HEK293 (cell line): ENCODE measurements at regions not wholly inside any gene's neighbourhood (a gene's known extent, or its start where the extent isn't known, plus 50 kb on each side); places are given as distances from the start of the nearest gene placed in this dataset.

Experiments used
- CTCF ChIA-PET: fragments of 350-600 bp; formaldehyde crosslinking; extraction: SDS; loops from one replicate; lab custom pipeline; 2021; ENCODE audit warnings: antibody characterized with exemption; lab: Yijun Ruan, JAX
- POLR2A ChIA-PET: fragments of 300-600 bp; formaldehyde crosslinking; extraction: SDS; loops from one replicate; lab custom pipeline; 2020; ENCODE audit warnings: antibody characterized with exemption, inconsistent platforms; lab: Yijun Ruan, JAX
- H3K27ac ChIP-seq: fragments of 200-500 bp; sonication (Bioruptor generic); 2 replicates; pipeline ENCODE4 v1.5.1; 2014; ENCODE audit warnings: low read depth, low read length, control low read depth, inconsistent platforms; ENCODE audit errors: extremely low read depth
- H3K36me3 ChIP-seq, 2 experiments: fragments of 200-500 bp in 1 of 2; sonication (Bioruptor generic) in 1 of 2; 1 replicate in 1 of 2; 2 replicates in 1 of 2; pipeline ENCODE4 v1.5.1; 2014 to 2017; ENCODE audit warnings: inconsistent platforms in 2 of 2, low read length in 2 of 2; ENCODE audit not compliant: control insufficient read depth in 2 of 2, insufficient read depth in 1 of 2
- H3K4me1 ChIP-seq: fragments of 200-500 bp; sonication (Bioruptor generic); 2 replicates; pipeline ENCODE4 v1.5.1; 2014; ENCODE audit warnings: mild to moderate bottlenecking, low read length, inconsistent platforms; ENCODE audit not compliant: control insufficient read depth, insufficient read depth
- H3K4me3 ChIP-seq: 2 replicates; pipeline ENCODE4 v1.5.1; 2011; ENCODE audit warnings: low read depth, mild to moderate bottlenecking, control low read depth, low read length, moderate library complexity
- H3K9me3 ChIP-seq: fragments of 200-500 bp; sonication (Bioruptor generic); 2 replicates; pipeline ENCODE4 v1.5.1; 2014; ENCODE audit warnings: low read depth, low read length, inconsistent platforms; ENCODE audit not compliant: control insufficient read depth, insufficient read depth
- IKZF3 ChIP-seq: fragments of 450-650 bp; IDR thresholded peaks from 2 replicates; pipeline ENCODE4 v1.5.0; 2018; ENCODE audit warnings: missing biosample characterization, mild to moderate bottlenecking, missing genetic modification characterization, moderate library complexity
- MYNN ChIP-seq: fragments of 450-650 bp; formaldehyde crosslinking; IDR thresholded peaks from 2 replicates; pipeline ENCODE4 v1.5.1; 2016; ENCODE audit warnings: missing biosample characterization, missing genetic modification characterization, borderline replicate concordance
- SCRT2 ChIP-seq: fragments of 450-650 bp; formaldehyde crosslinking; IDR thresholded peaks from 2 replicates; pipeline ENCODE4 v1.5.1; 2016; ENCODE audit warnings: missing biosample characterization, missing genetic modification characterization
- SP2 ChIP-seq: fragments of 450-650 bp; formaldehyde crosslinking; IDR thresholded peaks from 2 replicates; pipeline ENCODE4 v1.5.1; 2016; ENCODE audit warnings: missing biosample characterization, missing genetic modification characterization
- SP3 ChIP-seq: fragments of 450-650 bp; formaldehyde crosslinking; IDR thresholded peaks from 2 replicates; pipeline ENCODE4 v1.5.1; 2016; ENCODE audit warnings: missing biosample characterization, missing genetic modification characterization
- SP7 ChIP-seq: fragments of 450-650 bp; formaldehyde crosslinking; IDR thresholded peaks from 2 replicates; pipeline ENCODE4 v1.5.1; 2016; ENCODE audit warnings: missing biosample characterization, missing genetic modification characterization
- TCF7L2 ChIP-seq: IDR thresholded peaks from 2 replicates; pipeline ENCODE4 v1.6.1; 2011; ENCODE audit warnings: low read depth, mild to moderate bottlenecking, inconsistent platforms, low read length, moderate library complexity, borderline replicate concordance
- WT1 ChIP-seq: fragments of 450-650 bp; formaldehyde crosslinking; IDR thresholded peaks from 2 replicates; pipeline ENCODE4 v1.5.1; 2016; ENCODE audit warnings: missing biosample characterization, missing genetic modification characterization
- ZIC2 ChIP-seq: fragments of 450-650 bp; formaldehyde crosslinking; IDR thresholded peaks from 2 replicates; pipeline ENCODE4 v1.5.1; 2016; ENCODE audit warnings: missing biosample characterization, missing genetic modification characterization
- ZNF132 ChIP-seq: fragments of 450-650 bp; formaldehyde crosslinking; IDR thresholded peaks from 2 replicates; pipeline ENCODE4 v1.5.1; 2017; ENCODE audit warnings: missing biosample characterization, missing genetic modification characterization, borderline replicate concordance
- ZNF184 ChIP-seq: fragments of 450-650 bp; IDR thresholded peaks from 2 replicates; pipeline ENCODE4 v1.5.1; 2018; ENCODE audit warnings: missing biosample characterization, mild to moderate bottlenecking, missing genetic modification characterization
- ZNF221 ChIP-seq: fragments of 450-650 bp; formaldehyde crosslinking; IDR thresholded peaks from 2 replicates; pipeline ENCODE4 v1.5.1; 2017; ENCODE audit warnings: missing biosample characterization, missing genetic modification characterization, borderline replicate concordance
- ZNF23 ChIP-seq: fragments of 450-650 bp; formaldehyde crosslinking; IDR thresholded peaks from 2 replicates; pipeline ENCODE4 v1.5.1; 2016; ENCODE audit warnings: missing biosample characterization, missing genetic modification characterization, borderline replicate concordance
- ZNF311 ChIP-seq: fragments of 450-650 bp; formaldehyde crosslinking; IDR thresholded peaks from 2 replicates; pipeline ENCODE4 v1.5.1; 2017; ENCODE audit warnings: missing biosample characterization, missing genetic modification characterization, borderline replicate concordance
- ZNF324 ChIP-seq: fragments of 450-650 bp; formaldehyde crosslinking; IDR thresholded peaks from 2 replicates; pipeline ENCODE4 v1.5.1; 2016; ENCODE audit warnings: missing biosample characterization, missing genetic modification characterization
- ZNF354C ChIP-seq: fragments of 450-650 bp; formaldehyde crosslinking; IDR thresholded peaks from 2 replicates; pipeline ENCODE4 v1.5.1; 2016; ENCODE audit warnings: missing biosample characterization, missing genetic modification characterization, low read depth, borderline replicate concordance
- ZNF366 ChIP-seq: fragments of 450-650 bp; formaldehyde crosslinking; conservative IDR thresholded peaks from 2 replicates; pipeline ENCODE4 v1.5.1; 2016; ENCODE audit warnings: missing biosample characterization, missing genetic modification characterization
- ZNF37A ChIP-seq: fragments of 450-650 bp; IDR thresholded peaks from 2 replicates; pipeline ENCODE4 v1.5.1; 2018; ENCODE audit warnings: missing biosample characterization, missing genetic modification characterization
- ZNF501 ChIP-seq: fragments of 450-650 bp; formaldehyde crosslinking; IDR thresholded peaks from 2 replicates; pipeline ENCODE4 v1.5.1; 2016; ENCODE audit warnings: missing biosample characterization, missing genetic modification characterization
- ZNF558 ChIP-seq: fragments of 450-650 bp; formaldehyde crosslinking; IDR thresholded peaks from 2 replicates; pipeline ENCODE4 v1.5.1; 2016; ENCODE audit warnings: missing biosample characterization, missing genetic modification characterization
- ZNF621 ChIP-seq: fragments of 450-650 bp; formaldehyde crosslinking; IDR thresholded peaks from 2 replicates; pipeline ENCODE4 v1.5.1; 2017; ENCODE audit warnings: missing biosample characterization, missing genetic modification characterization
- ZNF623 ChIP-seq: fragments of 450-650 bp; formaldehyde crosslinking; IDR thresholded peaks from 2 replicates; pipeline ENCODE4 v1.5.1; 2016; ENCODE audit warnings: missing biosample characterization, missing genetic modification characterization
- ZNF670 ChIP-seq: fragments of 450-650 bp; formaldehyde crosslinking; IDR thresholded peaks from 2 replicates; pipeline ENCODE4 v1.5.1; 2016; ENCODE audit warnings: missing biosample characterization, missing genetic modification characterization, low read depth
- ZNF701 ChIP-seq: fragments of 450-650 bp; formaldehyde crosslinking; IDR thresholded peaks from 2 replicates; pipeline ENCODE4 v1.5.1; 2016; ENCODE audit warnings: missing biosample characterization, missing genetic modification characterization
- ZNF791 ChIP-seq: fragments of 450-650 bp; formaldehyde crosslinking; IDR thresholded peaks from 2 replicates; pipeline ENCODE4 v1.5.1; 2016; ENCODE audit warnings: missing biosample characterization, missing genetic modification characterization
- ZNF843 ChIP-seq: fragments of 450-650 bp; formaldehyde crosslinking; IDR thresholded peaks from 2 replicates; pipeline ENCODE4 v1.5.1; 2016; ENCODE audit warnings: missing biosample characterization, missing genetic modification characterization
- TF ChIP-seq, protein P1 (sequence below): fragments of 450-650 bp; formaldehyde crosslinking; IDR thresholded peaks from 2 replicates; pipeline ENCODE4 v1.5.1; 2016; ENCODE audit warnings: missing biosample characterization, missing genetic modification characterization
- TF ChIP-seq, protein P2 (sequence below): fragments of 450-650 bp; formaldehyde crosslinking; IDR thresholded peaks from 2 replicates; pipeline ENCODE4 v1.5.1; 2016; ENCODE audit warnings: missing biosample characterization, missing genetic modification characterization
- TF ChIP-seq, protein P3 (sequence below): fragments of 450-650 bp; formaldehyde crosslinking; IDR thresholded peaks from 2 replicates; pipeline ENCODE4; 2016; ENCODE audit warnings: missing biosample characterization, missing genetic modification characterization
- TF ChIP-seq, protein P4 (sequence below): fragments of 450-650 bp; IDR thresholded peaks from 2 replicates; pipeline ENCODE4 v1.5.1; 2018; ENCODE audit warnings: missing biosample characterization, mild to moderate bottlenecking, missing genetic modification characterization
- TF ChIP-seq, protein P5 (sequence below): fragments of 450-650 bp; formaldehyde crosslinking; IDR thresholded peaks from 2 replicates; pipeline ENCODE4 v1.5.1; 2016; ENCODE audit warnings: missing biosample characterization, missing genetic modification characterization

DNA sequence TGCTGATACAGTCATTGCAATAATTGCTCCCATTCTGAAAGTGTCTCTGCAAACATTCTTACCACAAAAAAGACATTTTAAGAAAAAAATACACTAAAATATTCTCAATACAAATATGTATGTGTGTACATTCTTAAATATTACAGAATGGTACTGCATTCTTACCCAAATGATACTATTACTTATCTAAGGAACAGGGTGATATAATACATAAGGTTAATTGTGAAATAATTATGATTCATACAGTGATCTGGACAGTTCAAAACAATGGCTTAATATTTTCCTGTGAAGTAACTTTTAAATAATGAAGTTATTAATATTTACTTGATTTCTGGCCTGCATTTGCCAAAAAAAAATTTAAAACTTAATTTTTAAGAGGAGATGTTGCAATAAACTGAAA lies 694.6 kb downstream of the TUSC7 start:
- no peak overlapping the region for H3K4me3 ChIP-seq
- no peaks in the 10 kb centered on the region for H3K36me3 ChIP-seq
- TF ChIP-seq ZIC2 (tag by site-specific recombination) (no peak), TCF7L2 (no peak), SP7 (tag by site-specific recombination) (no peak), ZNF670 (no peak), ZNF132 (tag by site-specific recombination) (no peak), ZNF558 (tag by site-specific recombination) (no peak), ZNF23 (no peak), ZNF221 (tag by site-specific recombination) (no peak), ZNF501 (no peak), SP2 (tag by site-specific recombination) (no peak), MYNN (tag by site-specific recombination) (no peak), ZNF623 (tag by site-specific recombination) (no peak), IKZF3 (no peak), ZNF621 (tag by site-specific recombination) (no peak), ZNF366 (tag by site-specific recombination) (no peak)
- TF ChIP-seq, protein P1, sequence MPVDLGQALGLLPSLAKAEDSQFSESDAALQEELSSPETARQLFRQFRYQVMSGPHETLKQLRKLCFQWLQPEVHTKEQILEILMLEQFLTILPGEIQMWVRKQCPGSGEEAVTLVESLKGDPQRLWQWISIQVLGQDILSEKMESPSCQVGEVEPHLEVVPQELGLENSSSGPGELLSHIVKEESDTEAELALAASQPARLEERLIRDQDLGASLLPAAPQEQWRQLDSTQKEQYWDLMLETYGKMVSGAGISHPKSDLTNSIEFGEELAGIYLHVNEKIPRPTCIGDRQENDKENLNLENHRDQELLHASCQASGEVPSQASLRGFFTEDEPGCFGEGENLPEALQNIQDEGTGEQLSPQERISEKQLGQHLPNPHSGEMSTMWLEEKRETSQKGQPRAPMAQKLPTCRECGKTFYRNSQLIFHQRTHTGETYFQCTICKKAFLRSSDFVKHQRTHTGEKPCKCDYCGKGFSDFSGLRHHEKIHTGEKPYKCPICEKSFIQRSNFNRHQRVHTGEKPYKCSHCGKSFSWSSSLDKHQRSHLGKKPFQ (tag by site-specific recombination): no peak
- TF ChIP-seq, protein P2, sequence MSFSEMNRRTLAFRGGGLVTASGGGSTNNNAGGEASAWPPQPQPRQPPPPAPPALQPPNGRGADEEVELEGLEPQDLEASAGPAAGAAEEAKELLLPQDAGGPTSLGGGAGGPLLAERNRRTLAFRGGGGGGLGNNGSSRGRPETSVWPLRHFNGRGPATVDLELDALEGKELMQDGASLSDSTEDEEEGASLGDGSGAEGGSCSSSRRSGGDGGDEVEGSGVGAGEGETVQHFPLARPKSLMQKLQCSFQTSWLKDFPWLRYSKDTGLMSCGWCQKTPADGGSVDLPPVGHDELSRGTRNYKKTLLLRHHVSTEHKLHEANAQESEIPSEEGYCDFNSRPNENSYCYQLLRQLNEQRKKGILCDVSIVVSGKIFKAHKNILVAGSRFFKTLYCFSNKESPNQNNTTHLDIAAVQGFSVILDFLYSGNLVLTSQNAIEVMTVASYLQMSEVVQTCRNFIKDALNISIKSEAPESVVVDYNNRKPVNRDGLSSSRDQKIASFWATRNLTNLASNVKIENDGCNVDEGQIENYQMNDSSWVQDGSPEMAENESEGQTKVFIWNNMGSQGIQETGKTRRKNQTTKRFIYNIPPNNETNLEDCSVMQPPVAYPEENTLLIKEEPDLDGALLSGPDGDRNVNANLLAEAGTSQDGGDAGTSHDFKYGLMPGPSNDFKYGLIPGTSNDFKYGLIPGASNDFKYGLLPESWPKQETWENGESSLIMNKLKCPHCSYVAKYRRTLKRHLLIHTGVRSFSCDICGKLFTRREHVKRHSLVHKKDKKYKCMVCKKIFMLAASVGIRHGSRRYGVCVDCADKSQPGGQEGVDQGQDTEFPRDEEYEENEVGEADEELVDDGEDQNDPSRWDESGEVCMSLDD (tag by site-specific recombination): no peak
- TF ChIP-seq, protein P3, sequence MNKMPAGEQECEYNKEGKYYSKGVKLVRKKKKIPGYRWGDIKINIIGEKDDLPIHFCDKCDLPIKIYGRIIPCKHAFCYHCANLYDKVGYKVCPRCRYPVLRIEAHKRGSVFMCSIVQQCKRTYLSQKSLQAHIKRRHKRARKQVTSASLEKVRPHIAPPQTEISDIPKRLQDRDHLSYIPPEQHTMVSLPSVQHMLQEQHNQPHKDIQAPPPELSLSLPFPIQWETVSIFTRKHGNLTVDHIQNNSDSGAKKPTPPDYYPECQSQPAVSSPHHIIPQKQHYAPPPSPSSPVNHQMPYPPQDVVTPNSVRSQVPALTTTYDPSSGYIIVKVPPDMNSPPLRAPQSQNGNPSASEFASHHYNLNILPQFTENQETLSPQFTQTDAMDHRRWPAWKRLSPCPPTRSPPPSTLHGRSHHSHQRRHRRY (tag by site-specific recombination): no peak
- H3K4me1 ChIP-seq: no peaks in the 10 kb centered on the region
- no peak overlapping the region for H3K27ac ChIP-seq
- no peaks in the 10 kb centered on the region for H3K9me3 ChIP-seq
- ChIA-PET CTCF (no interaction called here), POLR2A (no interaction called here)

DNA sequence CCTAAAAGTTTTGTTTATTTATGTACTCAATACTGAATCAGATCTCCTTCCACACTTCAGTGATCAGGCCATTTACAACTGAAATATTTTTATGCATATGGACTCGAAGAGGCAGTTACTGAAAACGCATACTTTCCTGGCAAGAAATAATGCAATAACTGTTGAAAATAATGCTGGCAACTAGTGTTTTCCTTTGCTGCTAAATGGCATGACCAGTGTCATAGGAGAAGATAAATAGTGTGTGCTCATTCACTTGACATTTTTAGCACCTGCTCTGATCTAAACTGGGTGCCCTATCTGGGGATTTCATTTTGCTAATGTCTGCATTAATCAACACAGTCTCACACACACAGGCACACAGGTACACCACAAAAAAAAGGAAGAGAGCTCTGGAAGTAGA lies 695.2 kb downstream of the TUSC7 start:
- CTCF ChIA-PET: no interaction called here
- no peak overlapping the region for H3K4me3 ChIP-seq
- no peaks in the 10 kb centered on the region for H3K36me3 ChIP-seq
- no peaks in the 10 kb centered on the region for H3K4me1 ChIP-seq
- POLR2A ChIA-PET: no interaction called here
- TF ChIP-seq, protein P4, sequence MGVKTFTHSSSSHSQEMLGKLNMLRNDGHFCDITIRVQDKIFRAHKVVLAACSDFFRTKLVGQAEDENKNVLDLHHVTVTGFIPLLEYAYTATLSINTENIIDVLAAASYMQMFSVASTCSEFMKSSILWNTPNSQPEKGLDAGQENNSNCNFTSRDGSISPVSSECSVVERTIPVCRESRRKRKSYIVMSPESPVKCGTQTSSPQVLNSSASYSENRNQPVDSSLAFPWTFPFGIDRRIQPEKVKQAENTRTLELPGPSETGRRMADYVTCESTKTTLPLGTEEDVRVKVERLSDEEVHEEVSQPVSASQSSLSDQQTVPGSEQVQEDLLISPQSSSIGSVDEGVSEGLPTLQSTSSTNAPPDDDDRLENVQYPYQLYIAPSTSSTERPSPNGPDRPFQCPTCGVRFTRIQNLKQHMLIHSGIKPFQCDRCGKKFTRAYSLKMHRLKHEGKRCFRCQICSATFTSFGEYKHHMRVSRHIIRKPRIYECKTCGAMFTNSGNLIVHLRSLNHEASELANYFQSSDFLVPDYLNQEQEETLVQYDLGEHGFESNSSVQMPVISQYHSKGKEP (tag by site-specific recombination): peak; percentile 73
- TF ChIP-seq SP3 (tag by site-specific recombination) (no peak), SCRT2 (peak; percentile 48; the same call in 1 of the 2 replicates), WT1 (tag by site-specific recombination) (peak; percentile 25; the same call in 1 of the 2 replicates), ZNF701 (tag by site-specific recombination) (no peak), ZNF843 (tag by site-specific recombination) (0 out of 2 replicates have a peak, but pooled peaks have one; percentile 16), ZNF791 (tag by site-specific recombination) (no peak), ZNF37A (tag by site-specific recombination) (no peak), ZNF354C (tag by site-specific recombination) (no peak), ZNF324 (tag by site-specific recombination) (no peak), ZNF184 (tag by site-specific recombination) (no peak), ZNF311 (no peak)
- TF ChIP-seq, protein P5, sequence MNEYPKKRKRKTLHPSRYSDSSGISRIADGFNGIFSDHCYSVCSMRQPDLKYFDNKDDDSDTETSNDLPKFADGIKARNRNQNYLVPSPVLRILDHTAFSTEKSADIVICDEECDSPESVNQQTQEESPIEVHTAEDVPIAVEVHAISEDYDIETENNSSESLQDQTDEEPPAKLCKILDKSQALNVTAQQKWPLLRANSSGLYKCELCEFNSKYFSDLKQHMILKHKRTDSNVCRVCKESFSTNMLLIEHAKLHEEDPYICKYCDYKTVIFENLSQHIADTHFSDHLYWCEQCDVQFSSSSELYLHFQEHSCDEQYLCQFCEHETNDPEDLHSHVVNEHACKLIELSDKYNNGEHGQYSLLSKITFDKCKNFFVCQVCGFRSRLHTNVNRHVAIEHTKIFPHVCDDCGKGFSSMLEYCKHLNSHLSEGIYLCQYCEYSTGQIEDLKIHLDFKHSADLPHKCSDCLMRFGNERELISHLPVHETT (tag by site-specific recombination): no peak
- TF ChIP-seq, all 188 proteins: peak for 4
- Histone ChIP-seq H3K27ac (no peak overlapping the region), H3K9me3 (no peaks in the 10 kb centered on the region)
